ENCODE measurements at regions not wholly inside any gene's neighbourhood (a gene's known extent, or its start where the extent isn't known, plus 50 kb on each side); places are given as distances from the start of the nearest gene placed in this dataset.

GRCh38 chr4:52200339-52200725 is 149.2 kb downstream of the SPATA18 start:
- H2AFZ ChIP-seq (ENCODE audit: low read length) = no peak overlapping the region
- H3F3A ChIP-seq (ENCODE audit: insufficient read depth, low read length) = no peaks in the 10 kb centered on the region

GRCh38 chr4:52201715-52202114 is 150.6 kb downstream of the SPATA18 start:
- H3K27ac ChIP-seq (ENCODE audit: low read length) = no peak overlapping the region
- H3K79me2 ChIP-seq (ENCODE audit: low read length) = no peaks in the 10 kb centered on the region
- no peaks in the 10 kb centered on the region for H4K20me1 ChIP-seq (ENCODE audit: insufficient read depth, low read length)
- TF ChIP-seq CTCF (IDR thresholded peaks at IDR 0.05; ENCODE audit: low read length) = no peak
- no peak for TF ChIP-seq EZH2phosphoT487 (IDR thresholded peaks at IDR 0.05; ENCODE audit: low read length)
- TF ChIP-seq EZH2 (optimal IDR thresholded peaks at IDR 0.05; ENCODE audit: low read depth, low read length) = no peak
- H3K9me3 ChIP-seq (replicated peaks; ENCODE audit: insufficient read depth, low read length) = no peaks in the 10 kb centered on the region
- no peak for DNase-seq
- no peaks in the 10 kb centered on the region for H3K9me2 ChIP-seq (replicated peaks; ENCODE audit: insufficient read depth, low read length)
- H3K4me1 ChIP-seq (ENCODE audit: low read length) = no peaks in the 10 kb centered on the region
- no peak overlapping the region for H3K9ac ChIP-seq (ENCODE audit: low read length)
- no peak overlapping the region for H2AFZ ChIP-seq (ENCODE audit: low read length)
- no peak overlapping the region for H3K4me3 ChIP-seq (ENCODE audit: low read length)
- H3K36me3 ChIP-seq (replicated peaks; ENCODE audit: insufficient read depth, low read length) = no peaks in the 10 kb centered on the region
- H3K4me2 ChIP-seq (ENCODE audit: low read depth, low read length) = no peak overlapping the region
- no peaks in the 10 kb centered on the region for H3F3A ChIP-seq (ENCODE audit: insufficient read depth, low read length)
- no peaks in the 10 kb centered on the region for H3K27me3 ChIP-seq (replicated peaks; ENCODE audit: insufficient read depth, low read length)

More at GRCh38 chr4:52200339-52200725, 149.2 kb downstream of the SPATA18 start:
- DNase-seq = no peak
- Histone ChIP-seq H3K27ac (ENCODE audit: low read length) (no peak overlapping the region), H3K36me3 (replicated peaks; ENCODE audit: insufficient read depth, low read length) (no peaks in the 10 kb centered on the region), H3K9me2 (replicated peaks; ENCODE audit: insufficient read depth, low read length) (no peaks in the 10 kb centered on the region), H3K9me3 (replicated peaks; ENCODE audit: insufficient read depth, low read length) (no peaks in the 10 kb centered on the region), H4K20me1 (ENCODE audit: insufficient read depth, low read length) (no peaks in the 10 kb centered on the region), H3K79me2 (ENCODE audit: low read length) (no peaks in the 10 kb centered on the region), H3K4me2 (ENCODE audit: low read depth, low read length) (no peak overlapping the region), H3K4me1 (ENCODE audit: low read length) (no peaks in the 10 kb centered on the region), H3K9ac (ENCODE audit: low read length) (no peak overlapping the region), H3K4me3 (ENCODE audit: low read length) (no peak overlapping the region), H3K27me3 (replicated peaks; ENCODE audit: insufficient read depth, low read length) (no peaks in the 10 kb centered on the region)
- TF ChIP-seq EZH2 (optimal IDR thresholded peaks at IDR 0.05; ENCODE audit: low read depth, low read length) (no peak), CTCF (IDR thresholded peaks at IDR 0.05; ENCODE audit: low read length) (no peak), EZH2phosphoT487 (IDR thresholded peaks at IDR 0.05; ENCODE audit: low read length) (no peak)

DNA sequence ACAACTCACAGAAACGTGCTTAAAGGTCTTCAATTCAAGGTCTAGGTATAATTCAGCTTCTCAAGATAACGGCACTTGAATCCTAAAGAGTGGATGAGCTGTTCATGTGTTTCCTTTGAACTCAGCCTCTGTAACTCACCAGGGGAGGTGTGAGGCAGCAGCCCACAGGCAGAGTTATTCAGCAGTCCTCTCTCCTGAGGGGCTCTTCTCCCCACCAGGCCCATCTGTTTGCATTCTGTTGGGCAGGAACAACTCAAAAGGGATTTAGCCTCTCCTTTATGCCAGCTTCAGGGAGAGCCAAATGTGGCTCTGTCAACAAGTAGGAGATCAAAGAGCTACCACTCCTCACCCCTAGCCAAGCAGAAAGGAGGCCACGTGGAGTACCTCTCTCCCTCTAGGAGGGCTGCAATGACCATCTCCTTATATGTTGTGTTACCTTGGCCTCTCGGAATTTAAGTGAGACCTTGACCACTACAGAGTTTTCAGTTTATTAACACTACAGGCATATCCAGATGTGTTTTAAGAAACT is 151.2 kb downstream of the SPATA18 start:
- Histone ChIP-seq H3K36me3 (replicated peaks; ENCODE audit: insufficient read depth, low read length) (no peaks in the 10 kb centered on the region), H3F3A (ENCODE audit: insufficient read depth, low read length) (no peaks in the 10 kb centered on the region), H3K9ac (ENCODE audit: low read length) (no peak overlapping the region), H3K79me2 (ENCODE audit: low read length) (no peaks in the 10 kb centered on the region), H2AFZ (ENCODE audit: low read length) (no peak overlapping the region), H3K27ac (ENCODE audit: low read length) (no peak overlapping the region), H4K20me1 (ENCODE audit: insufficient read depth, low read length) (no peaks in the 10 kb centered on the region), H3K4me1 (ENCODE audit: low read length) (no peaks in the 10 kb centered on the region), H3K9me3 (replicated peaks; ENCODE audit: insufficient read depth, low read length) (no peaks in the 10 kb centered on the region), H3K27me3 (replicated peaks; ENCODE audit: insufficient read depth, low read length) (no peaks in the 10 kb centered on the region), H3K4me2 (ENCODE audit: low read depth, low read length) (no peak overlapping the region), H3K9me2 (replicated peaks; ENCODE audit: insufficient read depth, low read length) (no peaks in the 10 kb centered on the region), H3K4me3 (ENCODE audit: low read length) (no peak overlapping the region)
- no peak for TF ChIP-seq CTCF (IDR thresholded peaks at IDR 0.05; ENCODE audit: low read length)
- TF ChIP-seq EZH2phosphoT487 (IDR thresholded peaks at IDR 0.05; ENCODE audit: low read length) = no peak
- no peak for TF ChIP-seq EZH2 (optimal IDR thresholded peaks at IDR 0.05; ENCODE audit: low read depth, low read length)
- no peak for DNase-seq
